Activated CD4-positive, CD25-positive, alpha-beta regulatory T cell treated with anti-CD3 and anti-CD28 coated beads, Interleukin-2, amount 50 U/mL, for 24 hours (primary cell): ENCODE measurements at regions not wholly inside any gene's neighbourhood (a gene's known extent, or its start where the extent isn't known, plus 50 kb on each side); places are given as distances from the start of the nearest gene placed in this dataset.

ENCODE experiments used
- ATAC-seq, 2 donors: fragments of 150-1000 bp; cut with Tn5 transposase; one replicate each; pipeline ENCODE4 v1.10.0; 2021; ENCODE audit warnings: mild to moderate bottlenecking in 1 of 2, moderate library complexity in 1 of 2

DNA sequence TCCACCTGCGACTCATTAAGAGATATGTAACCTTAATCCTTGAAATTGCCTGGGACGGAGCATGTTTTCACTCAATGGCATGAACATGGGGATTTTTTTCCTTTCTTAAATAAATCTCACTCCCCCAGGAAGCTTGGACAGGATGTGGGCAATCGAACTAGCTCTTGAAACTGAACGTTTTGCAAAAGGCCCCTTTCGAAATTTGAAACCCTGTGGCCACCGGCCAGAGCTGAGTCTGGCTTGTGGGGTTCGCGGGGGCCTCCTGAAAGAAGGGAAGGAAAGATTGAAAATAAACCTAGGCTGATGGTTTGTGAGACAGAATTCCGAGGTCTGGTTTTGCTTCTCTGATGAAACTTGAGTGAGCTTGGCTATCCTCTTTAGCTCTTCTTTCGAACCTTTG, 101.4 kb upstream of the RTL1 start:
- no peak for ATAC-seq

DNA sequence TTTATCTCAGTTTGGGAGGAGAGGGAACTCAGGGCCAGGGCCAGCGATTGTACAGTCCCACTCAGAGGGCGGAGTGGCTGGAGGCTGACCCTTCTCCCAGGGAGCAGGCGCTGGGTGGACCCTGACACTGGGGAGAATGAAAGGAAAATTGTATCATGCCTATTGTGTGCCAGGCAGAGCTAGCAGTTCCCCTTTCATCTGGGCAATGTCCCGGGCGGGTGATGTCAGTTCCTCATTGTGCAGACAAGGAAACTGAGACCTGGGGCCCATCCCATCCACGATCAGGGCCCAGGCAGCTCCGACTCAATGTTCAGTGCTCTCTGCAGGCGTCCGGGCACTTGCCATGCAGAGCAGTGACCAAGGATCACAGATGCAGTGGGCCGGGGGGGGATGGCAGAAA, 101.9 kb upstream of the RTL1 start:
- ATAC-seq: no peak

DNA sequence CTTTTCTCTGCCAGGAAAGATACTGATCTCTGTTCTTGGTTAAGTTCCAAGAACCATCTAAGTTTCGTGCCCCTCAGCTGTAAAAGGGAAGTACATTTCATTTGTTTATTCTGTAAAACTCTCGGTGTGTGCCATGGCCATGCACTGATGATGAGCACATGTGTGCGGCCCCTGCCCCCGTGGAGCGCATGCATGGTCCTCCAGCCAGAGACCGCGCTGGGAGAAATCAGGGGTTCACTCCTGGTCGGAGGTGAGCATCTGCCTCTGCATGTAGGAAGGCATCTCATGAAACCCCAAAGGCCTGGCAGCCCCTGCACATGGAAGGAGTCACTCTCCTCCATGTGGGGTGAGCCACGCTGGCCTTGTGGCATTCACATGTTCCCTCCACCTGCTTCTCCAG, 102.5 kb upstream of the RTL1 start:
- no peak for ATAC-seq

DNA sequence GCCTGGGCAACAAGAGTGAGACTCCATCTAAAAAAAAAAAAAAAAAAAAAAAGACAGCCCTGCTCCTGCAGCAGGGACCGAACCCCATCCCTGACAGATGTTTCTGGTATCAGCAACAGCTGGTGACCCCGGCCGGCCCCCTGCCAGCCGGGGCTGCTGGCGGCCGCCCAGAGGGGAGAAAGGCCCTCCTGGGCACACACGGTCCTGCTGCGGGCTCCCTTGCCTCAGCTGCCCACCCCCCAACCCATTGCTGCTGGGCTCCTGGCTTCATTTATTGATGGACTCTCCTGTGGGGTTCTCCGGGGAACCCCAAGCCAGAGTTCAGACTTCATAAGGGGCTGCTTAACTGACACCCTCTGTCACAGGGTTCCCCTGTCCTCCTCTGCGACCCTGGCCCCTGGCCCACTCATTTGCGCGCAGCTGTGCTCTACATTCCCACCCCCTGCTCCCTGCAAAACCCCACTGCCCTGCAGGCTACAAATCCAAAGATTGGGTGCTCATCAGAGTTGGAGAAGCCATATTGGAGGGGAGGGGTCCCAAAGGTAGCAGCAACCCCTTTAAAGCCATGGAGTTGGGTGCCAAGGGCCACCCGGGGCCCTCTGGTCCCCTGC, 103.6 kb upstream of the RTL1 start:
- no peak for ATAC-seq

DNA sequence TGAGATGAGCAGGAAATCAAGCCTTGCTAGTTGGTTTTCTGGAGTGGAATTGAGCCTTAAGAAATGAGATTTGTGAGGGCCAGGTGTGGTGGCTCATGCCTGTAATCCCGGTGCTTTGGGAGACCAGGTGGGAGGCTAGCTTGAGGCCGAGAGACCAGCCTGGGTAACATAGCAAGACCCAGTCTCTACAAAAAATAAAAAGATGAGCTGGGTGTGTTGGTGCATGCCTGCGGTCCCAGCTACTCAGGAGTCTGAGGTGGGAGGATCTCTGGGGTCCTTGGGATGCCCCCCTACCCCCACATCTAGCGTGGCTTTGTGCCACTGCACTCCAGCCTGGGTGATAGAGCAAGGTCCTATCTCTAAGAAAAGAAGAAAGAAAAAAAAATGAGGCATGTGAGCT, 104.2 kb upstream of the RTL1 start:
- no peak for ATAC-seq

DNA sequence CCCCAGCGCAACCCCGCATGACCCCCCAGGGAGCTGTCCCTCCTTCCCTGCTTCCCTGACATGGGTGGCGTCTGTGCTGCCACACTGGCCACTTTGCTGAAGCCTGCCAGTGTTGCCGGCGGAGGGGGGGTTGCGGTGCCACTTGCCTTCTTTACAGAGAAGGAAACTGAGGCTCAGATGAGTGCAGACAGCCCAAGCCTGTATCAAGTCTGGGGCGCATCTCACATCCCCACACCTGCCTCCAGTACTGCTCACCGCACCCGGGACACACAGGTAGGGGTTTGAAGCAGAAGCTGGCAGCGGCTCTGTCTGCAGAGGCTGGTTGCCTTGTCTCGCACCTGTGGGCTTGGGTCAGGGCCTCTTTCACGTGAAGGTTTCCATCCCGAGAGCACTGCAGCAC, 104.7 kb upstream of the RTL1 start:
- no peak for ATAC-seq

DNA sequence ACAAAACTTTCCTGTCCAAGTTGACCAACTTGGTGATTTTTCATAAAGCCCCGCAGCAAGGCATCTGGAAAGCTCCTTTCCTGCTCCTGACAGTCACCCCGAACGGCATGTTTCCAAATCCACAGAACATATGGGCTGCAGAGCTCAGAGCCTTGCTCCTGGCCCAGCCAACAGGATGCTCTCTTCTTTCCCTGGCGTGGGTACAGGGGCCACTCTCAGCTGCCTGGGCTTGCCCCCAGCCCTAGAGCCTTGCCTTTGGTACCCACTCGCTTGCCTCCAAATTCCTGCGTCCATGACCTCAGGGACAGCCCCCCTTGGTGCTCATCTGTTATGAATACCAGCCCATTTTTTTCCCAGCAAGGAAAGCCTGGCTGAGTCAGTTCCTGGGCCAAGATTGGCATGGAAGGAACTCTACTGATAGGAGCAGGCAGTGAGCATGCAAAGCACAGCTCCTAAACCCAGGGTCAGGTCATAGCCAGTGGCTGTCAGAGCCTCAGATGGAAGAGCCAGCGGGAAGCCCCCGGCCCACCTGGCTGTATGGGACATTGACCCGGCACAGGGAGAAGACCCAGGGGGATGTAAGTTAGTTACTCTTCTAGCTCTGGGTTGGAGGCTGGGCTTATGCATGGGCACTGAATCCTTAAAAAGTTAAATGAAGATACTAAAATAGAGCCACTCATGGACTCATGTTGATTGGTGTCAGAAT, 105.3 kb upstream of the RTL1 start:
- no peak for ATAC-seq

DNA sequence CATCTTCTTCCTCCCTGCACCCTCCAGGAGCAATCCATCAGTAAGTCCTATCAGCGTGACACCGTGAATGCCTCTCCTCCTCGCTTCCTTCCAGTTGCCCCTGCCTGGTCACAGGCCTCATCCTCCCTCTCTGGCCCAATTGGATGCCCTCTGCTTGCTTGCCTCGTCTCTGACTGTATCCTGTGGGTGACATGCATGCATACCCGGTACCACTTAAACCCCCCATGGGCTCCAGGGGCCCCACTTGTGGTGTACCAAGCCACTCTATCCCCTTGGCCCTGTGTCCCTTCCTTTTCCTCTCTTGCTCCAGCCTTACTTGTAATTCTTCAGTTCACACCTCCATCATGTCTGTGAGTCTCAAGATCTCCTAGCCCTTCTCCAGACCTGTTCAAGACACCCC, 106.0 kb upstream of the RTL1 start:
- ATAC-seq: no peak

DNA sequence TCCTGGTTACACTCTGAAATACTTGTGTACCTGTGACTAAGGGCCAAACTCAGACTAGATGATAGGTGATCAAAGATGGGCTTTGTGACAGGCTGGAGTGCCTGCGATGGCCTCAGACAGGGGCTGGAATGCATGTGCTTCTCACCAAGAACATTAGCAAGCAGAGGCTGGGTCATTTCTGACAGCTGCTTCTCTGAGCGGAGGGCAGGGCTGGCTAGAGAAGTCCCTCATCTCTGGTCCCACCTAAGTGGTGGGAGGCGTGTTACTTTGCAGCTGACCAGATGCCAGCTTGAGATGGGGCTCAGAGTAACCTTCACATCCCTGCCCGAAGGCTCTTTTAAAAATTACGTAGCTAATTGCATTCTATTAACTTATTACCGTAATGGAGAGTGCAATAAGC, 106.8 kb upstream of the RTL1 start:
- ATAC-seq: no peak

DNA sequence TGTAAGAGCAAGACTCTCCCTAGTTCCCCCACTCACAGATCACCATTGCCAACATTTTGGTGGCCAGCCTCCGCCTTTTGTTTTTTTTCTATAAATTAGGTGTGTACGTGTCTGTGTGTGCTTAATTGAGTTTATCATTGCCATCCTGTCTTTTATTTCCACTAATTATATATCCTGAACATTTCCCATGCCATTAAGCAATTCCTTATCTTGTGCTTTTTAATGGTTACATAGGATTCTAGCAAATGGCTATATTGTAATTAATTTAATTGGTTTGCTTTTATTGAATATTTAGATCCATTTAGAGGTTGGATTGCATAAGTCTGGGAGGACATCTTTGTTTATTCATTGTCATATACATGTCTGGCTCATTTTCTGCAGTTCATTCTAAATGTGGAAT, 107.3 kb upstream of the RTL1 start:
- ATAC-seq: no peak

DNA sequence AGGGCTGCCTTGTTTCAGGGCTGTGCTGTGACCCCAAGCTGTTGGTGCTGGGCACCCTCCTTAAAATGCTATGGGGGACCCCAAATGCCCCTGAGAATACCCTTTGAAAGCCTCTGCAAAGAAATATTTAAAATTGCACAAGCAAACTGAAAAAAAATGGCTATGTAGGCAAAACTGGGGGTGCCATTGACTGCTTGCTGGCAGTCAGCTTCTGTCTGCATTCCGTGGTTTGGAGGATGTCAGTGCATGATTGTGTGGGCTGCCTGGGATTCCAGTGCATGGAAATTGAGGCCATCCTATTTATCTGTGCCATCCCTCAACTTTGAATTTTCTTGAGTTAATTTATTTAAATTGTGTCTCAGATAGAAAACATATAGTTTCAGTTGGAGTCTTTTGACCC, 113.7 kb upstream of the RTL1 start:
- no peak for ATAC-seq

DNA sequence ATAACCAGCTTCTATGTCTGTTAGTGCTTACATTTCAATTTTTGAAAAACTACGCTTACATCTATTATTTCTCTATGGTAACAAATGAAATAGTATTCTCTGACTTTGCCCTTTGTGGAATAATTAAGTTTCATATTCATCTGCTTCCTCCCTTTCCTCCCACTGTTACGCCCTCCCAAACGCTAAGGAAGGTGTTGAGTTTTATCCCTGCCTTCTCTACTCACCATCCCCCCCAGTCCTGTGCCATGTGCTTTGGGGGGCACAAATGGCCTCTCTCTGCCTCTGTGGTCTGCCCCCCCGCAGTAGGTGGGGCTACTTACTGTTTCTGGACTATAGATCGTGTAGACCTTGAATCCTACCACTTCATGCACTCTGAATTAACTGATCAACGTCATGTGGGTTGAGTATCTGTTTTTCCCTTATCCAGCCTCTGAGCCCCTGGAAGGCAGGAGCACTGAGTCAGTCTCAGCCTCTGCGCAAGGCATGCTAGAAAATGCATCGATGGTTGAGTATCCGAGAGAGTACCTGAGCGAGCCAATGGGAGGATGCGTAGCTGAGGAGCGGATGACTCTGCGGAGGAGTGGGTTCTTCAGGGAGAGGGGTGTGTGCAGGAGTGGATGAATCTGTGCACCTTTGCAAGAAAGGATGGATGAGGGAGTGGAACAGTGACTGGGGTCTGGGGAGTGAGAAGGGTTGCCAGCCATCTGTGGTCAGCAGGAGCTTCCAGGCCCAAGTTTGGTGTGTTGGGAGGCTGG, 114.5 kb upstream of the RTL1 start:
- ATAC-seq: no peak

DNA sequence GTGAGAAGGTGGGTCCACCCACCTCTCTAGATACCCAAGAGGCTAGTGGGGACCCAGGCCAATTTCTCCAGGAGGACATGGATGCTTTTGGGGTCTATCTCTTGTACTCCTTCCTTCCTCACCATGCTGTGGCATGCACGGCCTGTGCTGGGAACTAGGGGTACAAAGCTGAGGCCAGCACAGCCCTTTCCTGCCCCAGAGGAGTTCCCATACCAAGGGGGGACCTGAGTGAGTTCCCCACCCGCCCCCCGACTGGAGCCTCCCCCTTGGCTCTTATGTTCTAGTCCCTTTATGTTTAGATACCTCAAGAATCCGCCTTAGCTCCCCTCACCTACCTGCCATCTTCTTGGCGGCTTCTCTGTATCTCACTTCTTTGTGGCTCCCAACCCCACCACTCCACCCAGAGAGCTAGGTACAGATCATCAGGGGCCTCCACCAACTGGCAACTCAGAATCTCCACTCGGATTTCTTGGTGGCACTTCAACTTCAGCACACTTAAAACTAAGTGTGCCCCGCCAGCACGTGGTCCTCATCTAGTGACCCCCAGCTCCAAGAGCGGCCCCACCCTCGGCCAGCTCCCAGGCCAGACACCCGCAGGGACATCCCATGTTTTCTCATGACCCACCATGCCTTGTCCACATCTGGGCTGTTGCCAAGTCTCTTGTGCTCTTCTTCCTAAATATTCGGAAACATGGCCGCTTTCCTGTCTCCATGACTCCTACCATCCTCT, 115.2 kb upstream of the RTL1 start:
- no peak for ATAC-seq

DNA sequence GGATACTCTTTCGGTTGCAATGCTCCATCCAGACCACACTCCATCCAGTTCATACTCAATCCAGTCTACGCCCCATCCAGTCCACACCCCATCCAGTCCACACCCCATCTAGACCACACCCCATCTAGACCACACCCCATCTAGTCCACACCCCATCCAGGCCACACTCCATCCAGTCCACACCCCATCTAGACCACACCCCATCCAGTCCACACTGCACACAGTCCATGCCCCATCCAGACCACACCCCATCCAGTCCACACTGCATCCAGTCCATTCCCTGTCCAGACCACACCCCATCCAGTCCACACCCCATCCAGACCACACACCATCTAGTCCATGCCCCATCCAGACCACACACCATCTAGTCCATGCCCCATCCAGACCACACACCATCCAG, 116.0 kb upstream of the RTL1 start:
- ATAC-seq: no peak

DNA sequence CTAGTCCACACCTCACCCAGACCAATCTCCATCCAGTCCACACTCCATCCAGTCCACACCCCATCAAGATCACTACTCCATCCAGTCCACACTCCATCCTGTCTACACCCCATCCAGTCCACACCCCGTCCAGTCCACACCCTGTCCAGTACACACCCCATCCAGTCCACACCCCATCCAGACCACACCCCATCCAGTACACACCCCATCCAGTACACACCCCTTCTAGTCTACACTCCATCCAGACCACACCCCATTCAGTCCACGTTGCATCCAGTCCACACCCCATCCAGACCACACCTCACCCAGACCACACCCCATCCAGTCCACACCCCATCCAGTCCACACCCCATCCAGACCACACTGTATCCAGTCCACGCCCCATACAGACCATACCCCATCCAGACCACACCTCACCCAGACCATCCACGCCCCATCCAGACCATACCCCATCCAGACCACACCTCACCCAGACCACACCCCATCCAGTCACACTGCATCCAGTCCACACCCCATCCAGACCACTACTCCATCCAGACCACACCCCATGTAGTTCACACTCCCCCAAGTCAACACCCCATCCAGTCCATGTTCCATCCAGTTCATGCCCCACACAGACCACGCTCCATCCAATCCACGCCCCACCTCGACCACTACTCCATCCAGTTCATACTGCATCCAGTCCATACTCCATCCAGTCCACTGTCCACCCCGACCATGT, 116.6 kb upstream of the RTL1 start:
- no peak for ATAC-seq

DNA sequence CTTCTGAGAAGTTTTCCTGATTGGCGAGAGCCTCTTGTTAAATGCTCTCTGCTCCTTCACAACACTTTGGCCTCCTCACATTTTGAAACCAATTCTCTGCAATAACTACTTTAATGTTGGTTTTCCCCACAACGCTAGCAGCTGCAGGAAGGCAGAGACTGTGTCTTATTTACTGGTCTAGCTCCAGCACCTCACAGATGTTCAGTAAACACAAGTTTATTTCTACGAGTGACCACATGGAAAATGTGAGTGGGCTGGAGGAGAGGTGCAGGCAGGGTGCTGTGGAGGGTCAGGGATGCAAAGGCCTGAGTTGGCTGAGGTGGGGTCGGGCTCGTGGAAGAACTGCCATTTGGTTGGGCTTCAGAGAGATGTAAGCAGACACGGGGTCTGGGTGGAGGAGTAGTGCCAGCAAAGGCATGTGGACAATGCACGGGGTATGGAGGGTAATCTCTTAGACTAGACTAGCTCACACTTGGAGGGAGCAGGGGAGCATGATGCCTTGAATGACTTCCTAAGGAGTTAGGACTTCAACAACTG, 117.4 kb upstream of the RTL1 start:
- no peak for ATAC-seq

DNA sequence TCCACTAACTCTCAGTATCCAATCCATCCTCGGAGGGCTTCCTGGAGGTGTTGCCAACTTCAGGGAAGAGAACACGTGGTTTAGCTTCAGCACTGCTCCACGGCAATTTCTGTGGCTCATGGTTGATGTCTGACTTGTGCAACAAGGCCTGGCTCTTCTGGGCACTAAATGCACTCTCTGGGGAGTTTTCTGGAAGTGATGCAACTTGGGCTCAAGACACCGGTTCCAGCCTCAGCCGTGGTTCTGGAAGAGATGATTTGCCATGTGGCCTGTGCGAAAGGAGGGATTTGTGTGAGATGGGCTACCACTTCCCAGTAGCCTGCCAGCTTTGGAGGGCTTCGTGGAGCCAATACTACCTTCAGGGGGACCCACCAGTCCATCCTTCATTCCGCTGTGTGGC, 118.6 kb upstream of the RTL1 start:
- no peak for ATAC-seq

DNA sequence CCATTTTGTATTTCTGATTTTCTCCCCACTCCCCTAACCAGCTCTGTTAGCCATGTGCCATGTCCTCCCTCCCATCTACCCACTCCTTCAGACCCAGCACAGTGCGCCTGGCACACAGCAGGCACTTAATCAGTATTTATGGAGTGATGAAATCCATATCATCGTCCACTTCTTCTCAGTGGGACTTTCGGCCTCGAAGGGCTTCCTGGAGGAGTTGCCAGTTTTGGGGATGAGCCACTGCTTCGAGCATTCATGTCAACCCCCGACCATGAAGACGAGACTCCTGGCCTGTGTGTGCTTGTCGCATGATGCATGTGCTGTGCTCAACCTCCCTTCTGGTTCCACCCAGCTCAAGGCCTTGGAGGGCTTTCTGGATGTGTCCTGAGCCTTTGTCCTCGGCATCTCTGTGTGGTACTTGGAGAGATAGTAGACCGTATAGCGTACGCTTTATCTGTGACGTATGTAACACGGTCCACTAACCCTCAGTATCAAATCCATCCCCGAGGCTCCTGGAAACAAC, 119.5 kb upstream of the RTL1 start:
- ATAC-seq: no peak

DNA sequence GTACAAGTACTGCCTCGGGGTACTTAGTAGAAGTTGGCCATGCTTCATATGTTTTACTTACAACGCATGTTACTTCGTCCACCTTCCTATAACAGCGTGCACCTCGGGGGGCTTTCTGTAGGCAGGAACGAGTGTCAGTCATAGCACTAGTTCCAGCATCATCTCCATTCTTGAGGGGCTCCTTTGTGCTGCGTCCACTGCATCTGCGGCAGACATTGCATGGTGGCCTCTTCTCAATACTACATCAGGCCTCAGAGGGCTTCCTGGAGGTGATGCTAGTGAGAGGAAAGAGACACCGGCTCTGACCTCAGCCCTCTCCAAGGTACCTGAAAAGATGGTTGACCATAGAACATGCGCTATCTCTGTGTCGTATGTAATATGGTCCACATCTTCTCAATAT, 121.2 kb upstream of the RTL1 start:
- ATAC-seq: no peak

DNA sequence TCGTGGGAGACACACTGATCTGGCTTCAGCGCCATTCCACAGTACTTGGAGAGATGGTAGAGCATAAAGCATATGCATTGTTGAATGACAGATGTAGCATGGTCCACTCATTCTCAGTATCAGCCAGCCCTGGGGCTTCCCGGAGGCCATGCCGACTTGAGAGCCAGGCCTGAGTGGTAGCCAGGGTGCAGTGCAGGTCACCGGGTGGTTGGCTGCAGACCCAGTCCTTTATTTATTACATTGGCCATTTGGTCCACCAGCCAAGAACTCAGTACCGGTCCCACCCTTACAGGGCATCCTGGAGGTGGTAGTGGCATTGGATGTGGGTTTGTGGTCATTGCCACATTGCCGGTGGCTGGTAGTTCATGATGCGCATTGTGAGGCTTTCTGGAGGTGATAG, 121.6 kb upstream of the RTL1 start:
- no peak for ATAC-seq

DNA sequence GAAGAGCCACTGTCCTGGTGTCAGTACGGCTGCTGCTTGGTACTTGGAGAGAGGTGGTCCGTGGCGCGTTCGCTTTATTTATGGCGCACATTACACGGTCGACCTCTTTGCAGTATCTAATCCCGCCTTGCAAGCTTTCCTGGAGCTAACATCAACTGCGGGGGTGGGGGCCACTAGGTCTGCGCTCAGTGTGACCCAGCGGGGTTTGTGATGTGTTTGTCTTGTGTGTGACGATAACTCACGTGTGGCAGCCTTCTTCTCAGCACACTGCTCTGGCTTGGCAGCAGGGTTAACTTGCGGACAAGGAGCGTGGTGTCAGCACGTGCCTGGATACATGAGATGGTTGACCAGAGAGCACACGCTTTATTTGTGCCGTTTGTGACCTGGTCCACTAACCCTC, 122.2 kb upstream of the RTL1 start:
- no peak for ATAC-seq

DNA sequence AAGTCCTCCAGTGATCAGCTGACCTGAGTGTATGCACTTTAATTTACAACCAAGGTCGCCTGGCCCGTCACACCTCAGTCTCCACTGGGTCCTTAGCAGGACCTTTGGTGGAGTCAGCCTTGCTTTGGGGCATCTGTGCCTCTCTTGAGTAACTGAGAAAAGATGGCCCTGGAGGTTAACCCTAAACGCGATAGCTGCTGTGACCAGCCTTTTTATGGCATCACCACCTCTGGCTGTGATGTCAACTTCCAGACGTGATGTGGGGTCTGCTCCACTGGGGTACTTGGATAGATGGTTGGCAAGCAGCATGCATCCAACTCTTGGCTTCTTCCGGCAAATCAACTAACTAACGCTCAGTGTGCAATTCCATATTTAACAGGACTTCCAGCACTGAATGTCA, 122.8 kb upstream of the RTL1 start:
- ATAC-seq: no peak
